Tibial nerve (tissue), 4 donors: ENCODE measurements at regions not wholly inside any gene's neighbourhood (a gene's known extent, or its start where the extent isn't known, plus 50 kb on each side); places are given as distances from the start of the nearest gene placed in this dataset.
"Not testable (repeated sequence)": the region's sequence is repeated elsewhere in the genome, so short reads cannot be mapped to it uniquely, and the experiment has no call there.

ENCODE experiments used
- EP300 ChIP-seq, 2 donors: sonication (generic); formaldehyde crosslinking; IDR thresholded peaks; one replicate each; pipeline ENCODE4 v1.6.1; 2017; ENCODE audit warnings: antibody characterized with exemption in 2 of 2, mild to moderate bottlenecking in 1 of 2
- TF ChIP-seq, protein P1 (sequence below), 5 experiments: fragments of 200-600 bp in 3 of 5; fragments of 450-650 bp in 2 of 5; sonication (generic) in 3 of 5; IDR thresholded peaks; one replicate each; pipeline ENCODE4 v1.5.1; 2016 to 2019; ENCODE audit warnings: antibody characterized with exemption in 5 of 5, mild to moderate bottlenecking in 3 of 5, moderate library complexity in 2 of 5

GRCh38 chr2:111403287-111403686 is 282.6 kb downstream of the BCL2L11 start:
- TF ChIP-seq, protein P1, sequence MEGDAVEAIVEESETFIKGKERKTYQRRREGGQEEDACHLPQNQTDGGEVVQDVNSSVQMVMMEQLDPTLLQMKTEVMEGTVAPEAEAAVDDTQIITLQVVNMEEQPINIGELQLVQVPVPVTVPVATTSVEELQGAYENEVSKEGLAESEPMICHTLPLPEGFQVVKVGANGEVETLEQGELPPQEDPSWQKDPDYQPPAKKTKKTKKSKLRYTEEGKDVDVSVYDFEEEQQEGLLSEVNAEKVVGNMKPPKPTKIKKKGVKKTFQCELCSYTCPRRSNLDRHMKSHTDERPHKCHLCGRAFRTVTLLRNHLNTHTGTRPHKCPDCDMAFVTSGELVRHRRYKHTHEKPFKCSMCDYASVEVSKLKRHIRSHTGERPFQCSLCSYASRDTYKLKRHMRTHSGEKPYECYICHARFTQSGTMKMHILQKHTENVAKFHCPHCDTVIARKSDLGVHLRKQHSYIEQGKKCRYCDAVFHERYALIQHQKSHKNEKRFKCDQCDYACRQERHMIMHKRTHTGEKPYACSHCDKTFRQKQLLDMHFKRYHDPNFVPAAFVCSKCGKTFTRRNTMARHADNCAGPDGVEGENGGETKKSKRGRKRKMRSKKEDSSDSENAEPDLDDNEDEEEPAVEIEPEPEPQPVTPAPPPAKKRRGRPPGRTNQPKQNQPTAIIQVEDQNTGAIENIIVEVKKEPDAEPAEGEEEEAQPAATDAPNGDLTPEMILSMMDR (IDR thresholded peaks at IDR 0.05), result not testable (repeated sequence)
- not testable (repeated sequence) for TF ChIP-seq EP300 (IDR thresholded peaks at IDR 0.05)
